ENCODE measurements at regions not wholly inside any gene's neighbourhood (a gene's known extent, or its start where the extent isn't known, plus 50 kb on each side); places are given as distances from the start of the nearest gene placed in this dataset.

- TF ChIP-seq REST (IDR thresholded peaks at IDR 0.05; ENCODE audit: low read depth) (no peak), EGR1 (IDR thresholded peaks at IDR 0.05) (no peak), TCF12 (IDR thresholded peaks at IDR 0.05; ENCODE audit: low read depth) (no peak), FOXM1 (IDR thresholded peaks at IDR 0.05; ENCODE audit: borderline replicate concordance, low read depth) (no peak), CREB1 (IDR thresholded peaks at IDR 0.05; ENCODE audit: low read depth) (no peak), RAD21 (IDR thresholded peaks at IDR 0.05; ENCODE audit: low read depth) (no peak), TAF1 (IDR thresholded peaks at IDR 0.05; ENCODE audit: low read depth) (no peak), ZBTB7A (IDR thresholded peaks at IDR 0.05; ENCODE audit: low read depth) (no peak)
- TF ChIP-seq, protein P1, sequence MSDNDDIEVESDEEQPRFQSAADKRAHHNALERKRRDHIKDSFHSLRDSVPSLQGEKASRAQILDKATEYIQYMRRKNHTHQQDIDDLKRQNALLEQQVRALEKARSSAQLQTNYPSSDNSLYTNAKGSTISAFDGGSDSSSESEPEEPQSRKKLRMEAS (IDR thresholded peaks at IDR 0.05) = no peak
- TF ChIP-seq, protein P2, sequence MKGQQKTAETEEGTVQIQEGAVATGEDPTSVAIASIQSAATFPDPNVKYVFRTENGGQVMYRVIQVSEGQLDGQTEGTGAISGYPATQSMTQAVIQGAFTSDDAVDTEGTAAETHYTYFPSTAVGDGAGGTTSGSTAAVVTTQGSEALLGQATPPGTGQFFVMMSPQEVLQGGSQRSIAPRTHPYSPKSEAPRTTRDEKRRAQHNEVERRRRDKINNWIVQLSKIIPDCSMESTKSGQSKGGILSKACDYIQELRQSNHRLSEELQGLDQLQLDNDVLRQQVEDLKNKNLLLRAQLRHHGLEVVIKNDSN (IDR thresholded peaks at IDR 0.05) = no peak
These were observed 76.5 kb downstream of the S1PR1 start for GRCh38 chr1:101313356-101313755.

- no peak for TF ChIP-seq YY1 (IDR thresholded peaks at IDR 0.05; ENCODE audit: low read depth)
- no peak for TF ChIP-seq FOXM1 (IDR thresholded peaks at IDR 0.05; ENCODE audit: borderline replicate concordance, low read depth)
- TF ChIP-seq NFIC (IDR thresholded peaks at IDR 0.05) = no peak
- TF ChIP-seq ZBTB7A (IDR thresholded peaks at IDR 0.05; ENCODE audit: low read depth) = no peak
- TF ChIP-seq, protein P1 (IDR thresholded peaks at IDR 0.05) = no peak
- no peak for TF ChIP-seq TAF1 (IDR thresholded peaks at IDR 0.05; ENCODE audit: low read depth)
- TF ChIP-seq TEAD4 (IDR thresholded peaks at IDR 0.05) = no peak
- no peak for TF ChIP-seq REST (IDR thresholded peaks at IDR 0.05; ENCODE audit: low read depth)
- no peak for TF ChIP-seq EP300 (IDR thresholded peaks at IDR 0.05; ENCODE audit: borderline replicate concordance)
- TF ChIP-seq RAD21 (IDR thresholded peaks at IDR 0.05; ENCODE audit: low read depth) = no peak
- TF ChIP-seq, protein P2 (IDR thresholded peaks at IDR 0.05) = no peak
- no peak for TF ChIP-seq CEBPB (IDR thresholded peaks at IDR 0.05)
- TF ChIP-seq TCF12 (IDR thresholded peaks at IDR 0.05; ENCODE audit: low read depth) = no peak
- no peak for TF ChIP-seq CREB1 (IDR thresholded peaks at IDR 0.05; ENCODE audit: low read depth)
- TF ChIP-seq EGR1 (IDR thresholded peaks at IDR 0.05) = no peak
These were observed 77.4 kb downstream of the S1PR1 start for GRCh38 chr1:101314244-101314643.

GRCh38 chr1:101316256-101316655 is 79.4 kb downstream of the S1PR1 start:
- no peak for TF ChIP-seq ZBTB7A (IDR thresholded peaks at IDR 0.05; ENCODE audit: low read depth)

GRCh38 chr1:101316799-101317198 is 80.0 kb downstream of the S1PR1 start:
- TF ChIP-seq, protein P1 (IDR thresholded peaks at IDR 0.05) = no peak
- TF ChIP-seq REST (IDR thresholded peaks at IDR 0.05; ENCODE audit: low read depth) = no peak
- TF ChIP-seq NFIC (IDR thresholded peaks at IDR 0.05) = no peak
- no peak for TF ChIP-seq CEBPB (IDR thresholded peaks at IDR 0.05)
- TF ChIP-seq ZBTB7A (IDR thresholded peaks at IDR 0.05; ENCODE audit: low read depth) = no peak
- TF ChIP-seq TCF12 (IDR thresholded peaks at IDR 0.05; ENCODE audit: low read depth) = no peak
- TF ChIP-seq TAF1 (IDR thresholded peaks at IDR 0.05; ENCODE audit: low read depth) = no peak
- no peak for TF ChIP-seq RAD21 (IDR thresholded peaks at IDR 0.05; ENCODE audit: low read depth)
- no peak for TF ChIP-seq TEAD4 (IDR thresholded peaks at IDR 0.05)
- no peak for TF ChIP-seq EP300 (IDR thresholded peaks at IDR 0.05; ENCODE audit: borderline replicate concordance)
- TF ChIP-seq, protein P2 (IDR thresholded peaks at IDR 0.05) = no peak
- TF ChIP-seq EGR1 (IDR thresholded peaks at IDR 0.05) = no peak
- TF ChIP-seq FOXM1 (IDR thresholded peaks at IDR 0.05; ENCODE audit: borderline replicate concordance, low read depth) = no peak
- TF ChIP-seq YY1 (IDR thresholded peaks at IDR 0.05; ENCODE audit: low read depth) = no peak
- no peak for TF ChIP-seq CREB1 (IDR thresholded peaks at IDR 0.05; ENCODE audit: low read depth)

Measured in Ishikawa (cell line).